PC-9 (cell line): ENCODE measurements at regions not wholly inside any gene's neighbourhood (a gene's known extent, or its start where the extent isn't known, plus 50 kb on each side); places are given as distances from the start of the nearest gene placed in this dataset.

Experiments used
- BruUV-seq: library from RNA; stranded (reverse); fragments of 400-500 nt; replicated peaks from 2 replicates; lab custom pipeline; 2021; lab: Mats Ljungman, UMichigan
- CTCF ChIA-PET: fragments of 300-600 bp; sonication (Branson Sonifier 250); formaldehyde crosslinking; loops from one replicate; lab custom pipeline; 2022; ENCODE audit warnings: antibody characterized with exemption; lab: Charles Lee
- POLR2A ChIA-PET: fragments of 300-600 bp; sonication (Branson Sonifier 250); formaldehyde crosslinking; loops from one replicate; lab custom pipeline; 2022; ENCODE audit warnings: antibody characterized with exemption; ENCODE audit not compliant: unreplicated experiment; lab: Charles Lee
- DNase-seq, 2 experiments: peaks; one replicate each; pipeline versions ENCODE4 v3.0.0 to v3.0.0-alpha.2; 2015 to 2022; ENCODE audit warnings: mixed read lengths in 1 of 2
- H2AFZ ChIP-seq: fragments of 200-600 bp; sonication (generic); 2 replicates; pipeline ENCODE4 v1.8.1; 2017; ENCODE audit warnings: antibody characterized with exemption
- H3F3A ChIP-seq: fragments of 200-600 bp; sonication (generic); 2 replicates; pipeline ENCODE4 v1.8.1; 2017; ENCODE audit warnings: antibody characterized with exemption, mild to moderate bottlenecking, low read depth; ENCODE audit not compliant: insufficient read depth
- H3K27ac ChIP-seq: fragments of 200-600 bp; sonication (generic); 2 replicates; pipeline ENCODE4 v1.6.1; 2016; ENCODE audit warnings: mixed run types
- H3K27me3 ChIP-seq: fragments of 200-600 bp; sonication (generic); 2 replicates; pipeline ENCODE4 v1.6.1; 2016; ENCODE audit warnings: low read depth, mixed run types; ENCODE audit not compliant: insufficient read depth
- H3K36me3 ChIP-seq: fragments of 200-600 bp; sonication (generic); 2 replicates; pipeline ENCODE4 v1.6.1; 2016; ENCODE audit warnings: low read depth, mixed run types
- H3K4me1 ChIP-seq: fragments of 200-600 bp; sonication (generic); replicated peaks from 2 replicates; pipeline ENCODE4 v1.6.1; 2016; ENCODE audit warnings: mixed run types; ENCODE audit not compliant: insufficient read depth
- H3K4me2 ChIP-seq: fragments of 200-600 bp; sonication (generic); 2 replicates; pipeline ENCODE4 v1.6.1; 2017; ENCODE audit warnings: mixed run types
- H3K4me3 ChIP-seq: fragments of 200-600 bp; sonication (generic); 2 replicates; pipeline ENCODE4 v1.6.1; 2016; ENCODE audit warnings: mixed run types
- H3K79me2 ChIP-seq: fragments of 200-600 bp; sonication (generic); 2 replicates; pipeline ENCODE4 v1.6.1; 2017; ENCODE audit warnings: low read depth, mixed run types
- H3K9me2 ChIP-seq: fragments of 200-600 bp; sonication (generic); 2 replicates; pipeline ENCODE4 v1.8.1; 2017; ENCODE audit warnings: mild to moderate bottlenecking; ENCODE audit not compliant: insufficient read depth
- H3K9me3 ChIP-seq: fragments of 200-600 bp; sonication (generic); 2 replicates; pipeline ENCODE4 v1.8.1; 2016; ENCODE audit warnings: low read depth; ENCODE audit not compliant: insufficient read depth
- H4K20me1 ChIP-seq: fragments of 200-600 bp; sonication (generic); 2 replicates; pipeline ENCODE4 v1.8.1; 2017; ENCODE audit not compliant: insufficient read depth
- CTCF ChIP-seq: fragments of 200-600 bp; sonication (generic); conservative IDR thresholded peaks from 2 replicates; pipeline ENCODE4 v1.6.1; 2017; ENCODE audit warnings: mixed run types, antibody characterized with exemption, mild to moderate bottlenecking, moderate library complexity
- EZH2 ChIP-seq: fragments of 200-600 bp; sonication (generic); IDR thresholded peaks from 2 replicates; pipeline ENCODE4 v1.8.0; 2017; ENCODE audit warnings: antibody characterized with exemption, low read depth
- intact Hi-C: fragments of 100-400 bp; cut with micrococcal nuclease; formaldehyde crosslinking; loops from one replicate; pipeline ENCODE4 v1.10.0; 2022; ENCODE audit not compliant: unreplicated experiment

- DNase-seq: no peak
- CTCF ChIA-PET: no interaction called here
- no peaks in the 10 kb centered on the region for H3K9me3 ChIP-seq
- no peak overlapping the region for H3K27ac ChIP-seq
- no peaks in the 10 kb centered on the region for H3K27me3 ChIP-seq
- no peaks in the 10 kb centered on the region for H4K20me1 ChIP-seq
- H3K4me3 ChIP-seq: no peak overlapping the region
- POLR2A ChIA-PET: no interaction called here
- no peaks in the 10 kb centered on the region for H3K9me2 ChIP-seq
- intact Hi-C loops: no loop called here
- no peaks in the 10 kb centered on the region for H3K4me1 ChIP-seq
- H3K36me3 ChIP-seq: no peaks in the 10 kb centered on the region
- H2AFZ ChIP-seq: no peak overlapping the region
- no peaks in the 10 kb centered on the region for H3K79me2 ChIP-seq
- H3K4me2 ChIP-seq: no peak overlapping the region
- no peaks in the 10 kb centered on the region for H3F3A ChIP-seq
- TF ChIP-seq CTCF (no peak), EZH2 (no peak)
- no TSS peak for BruUV-seq
Observed at GRCh38 chr13:69589531-69590235, 517.9 kb upstream of the ATXN8OS start.

GRCh38 chr13:69585656-69586055 lies 522.0 kb upstream of the ATXN8OS start:
- Histone ChIP-seq H3F3A (no peaks in the 10 kb centered on the region), H3K27ac (no peak overlapping the region), H3K27me3 (no peaks in the 10 kb centered on the region), H3K4me3 (no peak overlapping the region), H3K9me2 (no peaks in the 10 kb centered on the region), H2AFZ (no peak overlapping the region), H4K20me1 (no peaks in the 10 kb centered on the region), H3K4me1 (no peaks in the 10 kb centered on the region), H3K9me3 (no peaks in the 10 kb centered on the region), H3K4me2 (no peak overlapping the region), H3K79me2 (no peaks in the 10 kb centered on the region), H3K36me3 (no peaks in the 10 kb centered on the region)
- intact Hi-C loops: no loop called here
- no peak; the same call in 1 of the 2 replicates for TF ChIP-seq CTCF
- TF ChIP-seq EZH2: no peak
- DNase-seq: no peak
- ChIA-PET POLR2A (no interaction called here), CTCF (no interaction called here)
- no TSS peak for BruUV-seq

GRCh38 chr13:69580255-69580654 lies 527.4 kb upstream of the ATXN8OS start:
- Histone ChIP-seq H3K79me2 (no peaks in the 10 kb centered on the region), H3K9me2 (no peaks in the 10 kb centered on the region)
- POLR2A ChIA-PET: no interaction called here

More at GRCh38 chr13:69580255-69580654, 527.4 kb upstream of the ATXN8OS start:
- CTCF ChIA-PET: no interaction called here
- Histone ChIP-seq H3K4me3 (no peak overlapping the region), H4K20me1 (no peaks in the 10 kb centered on the region), H3K4me1 (no peaks in the 10 kb centered on the region), H3K27ac (no peak overlapping the region), H3K4me2 (no peak overlapping the region), H3F3A (no peaks in the 10 kb centered on the region), H3K27me3 (no peaks in the 10 kb centered on the region), H3K36me3 (no peaks in the 10 kb centered on the region), H3K9me3 (no peaks in the 10 kb centered on the region), H2AFZ (no peak overlapping the region)
- no peak for DNase-seq
- BruUV-seq: no TSS peak
- intact Hi-C loops: no loop called here
- no peak for TF ChIP-seq EZH2
- TF ChIP-seq CTCF: no peak
